GM23338 (cell line): ENCODE measurements at regions not wholly inside any gene's neighbourhood (a gene's known extent, or its start where the extent isn't known, plus 50 kb on each side); places are given as distances from the start of the nearest gene placed in this dataset.

Experiments
- ATAC-seq: fragments of 200-7000 bp; cut with Tn5 transposase; 3 replicates; pipeline ENCODE4 v1.9.1; 2020
- DNase-seq: peaks from one replicate; pipeline ENCODE4 v3.0.0-alpha.2; 2015; ENCODE audit warnings: low spot score
- H2AFZ ChIP-seq: fragments of 200-600 bp; sonication (generic); 2 replicates; pipeline ENCODE4 v1.8.0; 2016; ENCODE audit warnings: antibody characterized with exemption, mild to moderate bottlenecking, moderate library complexity
- H3F3A ChIP-seq: fragments of 200-600 bp; sonication (generic); replicated peaks from 2 replicates; pipeline ENCODE4 v1.8.0; 2017; ENCODE audit warnings: antibody characterized with exemption, mixed run types, low read depth
- H3K27ac ChIP-seq: fragments of 200-600 bp; sonication (generic); 2 replicates; pipeline ENCODE4 v1.6.1; 2016; ENCODE audit warnings: low read depth
- H3K27me3 ChIP-seq: fragments of 200-600 bp; sonication (generic); 2 replicates; pipeline ENCODE4 v1.8.0; 2016; ENCODE audit warnings: mild to moderate bottlenecking, mixed run types, moderate library complexity; ENCODE audit not compliant: insufficient read depth
- H3K36me3 ChIP-seq: fragments of 200-600 bp; sonication (generic); 2 replicates; pipeline ENCODE4 v1.8.0; 2016; ENCODE audit warnings: mild to moderate bottlenecking; ENCODE audit not compliant: insufficient read depth
- H3K4me1 ChIP-seq: fragments of 200-600 bp; sonication (generic); 2 replicates; pipeline ENCODE4 v1.8.0; 2016; ENCODE audit warnings: mild to moderate bottlenecking, moderate library complexity; ENCODE audit not compliant: insufficient read depth
- H3K4me2 ChIP-seq: fragments of 200-600 bp; sonication (generic); 2 replicates; pipeline ENCODE4 v1.7.1; 2017; ENCODE audit warnings: mixed run types
- H3K4me3 ChIP-seq: fragments of 200-600 bp; sonication (generic); 2 replicates; pipeline ENCODE4 v1.6.1; 2016; ENCODE audit warnings: mixed run types
- H3K79me2 ChIP-seq: fragments of 200-600 bp; sonication (generic); replicated peaks from 2 replicates; pipeline ENCODE4 v1.8.0; 2017; ENCODE audit warnings: mild to moderate bottlenecking; ENCODE audit not compliant: insufficient read depth
- H3K9me2 ChIP-seq: fragments of 200-600 bp; sonication (generic); 2 replicates; pipeline ENCODE4 v1.8.0; 2017; ENCODE audit not compliant: insufficient read depth
- H4K20me1 ChIP-seq: fragments of 200-600 bp; sonication (generic); replicated peaks from 2 replicates; pipeline ENCODE4 v1.8.0; 2017; ENCODE audit warnings: mild to moderate bottlenecking; ENCODE audit not compliant: insufficient read depth
- H3K27ac Mint-ChIP-seq: 2 replicates; pipeline ENCODE4 v1.8.0; 2020; ENCODE audit warnings: inconsistent platforms, mild to moderate bottlenecking, moderate library complexity, mixed read lengths
- H3K27me3 Mint-ChIP-seq: 3 replicates; pipeline ENCODE4 v1.8.0; 2022; ENCODE audit warnings: low read depth, mild to moderate bottlenecking, moderate library complexity, mixed read lengths, inconsistent platforms; ENCODE audit not compliant: insufficient read depth, poor library complexity
- H3K36me3 Mint-ChIP-seq: 3 replicates; pipeline ENCODE4 v1.8.0; 2021; ENCODE audit warnings: low read depth, mild to moderate bottlenecking, inconsistent platforms, moderate library complexity, mixed read lengths
- H3K4me1 Mint-ChIP-seq: 3 replicates; pipeline ENCODE4 v1.8.0; 2020; ENCODE audit warnings: mild to moderate bottlenecking, inconsistent platforms, mixed read lengths
- H3K4me3 Mint-ChIP-seq: 3 replicates; pipeline ENCODE4 v1.8.0; 2021; ENCODE audit warnings: moderate library complexity, mild to moderate bottlenecking, inconsistent platforms, mixed read lengths
- H3K9me3 Mint-ChIP-seq: 3 replicates; pipeline ENCODE4 v1.8.0; 2020; ENCODE audit warnings: moderate library complexity, mild to moderate bottlenecking, inconsistent platforms, mixed read lengths
- JUNB ChIP-seq: IDR thresholded peaks from one replicate; pipeline ENCODE4 v1.6.1; 2016; ENCODE audit warnings: antibody characterized with exemption; ENCODE audit not compliant: unreplicated experiment
- ZNF331 ChIP-seq: fragments of 250-450 bp; sonication (Bioruptor Pico); IDR thresholded peaks from 2 replicates; pipeline ENCODE4 v1.5.0; 2020; ENCODE audit warnings: low read depth, mild to moderate bottlenecking, moderate library complexity
- TF ChIP-seq, protein P1 (sequence below), 2 experiments: fragments of 200-600 bp in 1 of 2; sonication (generic) in 1 of 2; conservative IDR thresholded peaks; 2 replicates each; pipeline versions ENCODE4 v1.5.1 to v1.6.1; 2016 to 2017; ENCODE audit warnings: antibody characterized with exemption in 2 of 2, low read depth in 2 of 2, mild to moderate bottlenecking in 2 of 2, moderate library complexity in 1 of 2
- TF ChIP-seq, protein P2 (sequence below): IDR thresholded peaks from one replicate; pipeline ENCODE4 v1.6.1; 2018; ENCODE audit warnings: antibody characterized with exemption; ENCODE audit not compliant: unreplicated experiment

DNA sequence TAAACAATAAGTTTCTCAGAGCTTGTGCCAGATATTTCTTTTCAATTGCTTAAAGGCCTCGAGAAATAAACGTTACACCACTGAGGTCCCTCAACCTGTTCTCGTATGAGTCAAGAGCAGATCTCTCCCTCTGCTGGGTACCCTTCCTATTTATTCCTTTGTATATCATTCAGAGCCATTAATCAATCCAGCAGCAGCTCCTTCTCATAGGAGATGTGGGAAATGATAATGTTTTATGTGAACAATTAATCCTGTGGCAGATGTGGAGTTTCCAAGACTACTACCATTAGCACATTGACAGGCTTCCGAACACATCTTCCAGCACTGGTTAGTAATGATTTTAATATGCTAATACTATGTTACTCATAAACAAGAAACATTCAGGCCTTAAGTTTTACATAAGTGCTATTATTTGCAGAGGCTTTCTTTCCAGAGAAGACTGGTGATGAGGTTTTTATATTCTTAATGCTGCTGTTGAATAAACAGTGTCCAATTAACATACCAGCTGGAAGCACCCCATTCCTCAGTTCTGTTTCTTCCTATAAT is 196.5 kb downstream of the ZNF608 start:
- TF ChIP-seq JUNB (no peak), ZNF331 (CRISPR knock-in tag) (no peak)
- TF ChIP-seq, protein P1, sequence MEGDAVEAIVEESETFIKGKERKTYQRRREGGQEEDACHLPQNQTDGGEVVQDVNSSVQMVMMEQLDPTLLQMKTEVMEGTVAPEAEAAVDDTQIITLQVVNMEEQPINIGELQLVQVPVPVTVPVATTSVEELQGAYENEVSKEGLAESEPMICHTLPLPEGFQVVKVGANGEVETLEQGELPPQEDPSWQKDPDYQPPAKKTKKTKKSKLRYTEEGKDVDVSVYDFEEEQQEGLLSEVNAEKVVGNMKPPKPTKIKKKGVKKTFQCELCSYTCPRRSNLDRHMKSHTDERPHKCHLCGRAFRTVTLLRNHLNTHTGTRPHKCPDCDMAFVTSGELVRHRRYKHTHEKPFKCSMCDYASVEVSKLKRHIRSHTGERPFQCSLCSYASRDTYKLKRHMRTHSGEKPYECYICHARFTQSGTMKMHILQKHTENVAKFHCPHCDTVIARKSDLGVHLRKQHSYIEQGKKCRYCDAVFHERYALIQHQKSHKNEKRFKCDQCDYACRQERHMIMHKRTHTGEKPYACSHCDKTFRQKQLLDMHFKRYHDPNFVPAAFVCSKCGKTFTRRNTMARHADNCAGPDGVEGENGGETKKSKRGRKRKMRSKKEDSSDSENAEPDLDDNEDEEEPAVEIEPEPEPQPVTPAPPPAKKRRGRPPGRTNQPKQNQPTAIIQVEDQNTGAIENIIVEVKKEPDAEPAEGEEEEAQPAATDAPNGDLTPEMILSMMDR (conservative IDR thresholded peaks at IDR 0.05; ENCODE audit: low read depth in 2 of 2): no peak
- Mint-ChIP-seq H3K9me3 (no peaks in the 10 kb centered on the region), H3K27ac (no peak overlapping the region), H3K27me3 (peaks cover 8% of the 10 kb centered on the region), H3K4me3 (no peak overlapping the region), H3K36me3 (no peaks in the 10 kb centered on the region), H3K4me1 (peaks cover 25% of the 10 kb centered on the region)
- Histone ChIP-seq H2AFZ (no peak overlapping the region), H3K4me2 (no peak overlapping the region), H4K20me1 (no peaks in the 10 kb centered on the region), H3K4me3 (no peak overlapping the region), H3K36me3 (no peaks in the 10 kb centered on the region), H3K9me2 (peaks cover 7% of the 10 kb centered on the region), H3K79me2 (no peaks in the 10 kb centered on the region), H3F3A (no peaks in the 10 kb centered on the region), H3K27ac (no peak overlapping the region), H3K4me1 (peaks cover 30% of the 10 kb centered on the region), H3K27me3 (peaks cover 12% of the 10 kb centered on the region; the same call in 1 of the 2 replicates)
- DNase-seq (no peak), ATAC-seq (no peak)

DNA sequence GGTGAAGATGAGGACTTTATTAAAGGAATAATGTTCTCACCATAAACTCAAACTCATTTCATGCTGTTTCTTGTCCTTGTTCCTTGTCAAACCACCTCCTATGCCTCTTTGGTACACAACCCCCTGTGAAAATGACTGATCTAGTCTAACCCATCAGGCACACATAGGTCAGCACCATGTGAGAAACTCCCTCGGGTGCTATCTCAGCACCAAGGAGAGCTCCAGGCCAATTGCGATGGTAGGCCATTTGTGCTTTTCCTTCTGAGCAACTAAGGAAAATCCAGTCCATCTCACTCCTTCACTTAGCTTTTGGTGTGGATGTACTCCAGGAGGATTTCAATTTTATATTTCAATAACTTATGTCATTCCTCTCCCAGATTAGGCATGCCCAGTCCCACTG is 199.8 kb downstream of the ZNF608 start:
- Mint-ChIP-seq H3K36me3 (no peaks in the 10 kb centered on the region), H3K27me3 (peaks cover 8% of the 10 kb centered on the region)
- no peak; the same call in 1 of the 3 replicates for ATAC-seq

More for the DNA sequence above, 199.8 kb downstream of the ZNF608 start:
- Histone ChIP-seq H3K9me2 (peaks cover 15% of the 10 kb centered on the region), H3F3A (no peaks in the 10 kb centered on the region), H3K79me2 (no peaks in the 10 kb centered on the region), H3K4me1 (peaks cover 21% of the 10 kb centered on the region), H3K36me3 (no peaks in the 10 kb centered on the region), H2AFZ (no peak overlapping the region), H3K4me3 (no peak overlapping the region), H4K20me1 (no peaks in the 10 kb centered on the region), H3K4me2 (no peak overlapping the region), H3K27ac (no peak overlapping the region), H3K27me3 (no peaks in the 10 kb centered on the region)
- no peaks in the 10 kb centered on the region; the same call in 2 of the 3 replicates for H3K9me3 Mint-ChIP-seq
- no peak overlapping the region for H3K27ac Mint-ChIP-seq
- H3K4me3 Mint-ChIP-seq: no peak overlapping the region
- peak; percentile 31 for DNase-seq
- TF ChIP-seq JUNB: no peak
- TF ChIP-seq, protein P2, sequence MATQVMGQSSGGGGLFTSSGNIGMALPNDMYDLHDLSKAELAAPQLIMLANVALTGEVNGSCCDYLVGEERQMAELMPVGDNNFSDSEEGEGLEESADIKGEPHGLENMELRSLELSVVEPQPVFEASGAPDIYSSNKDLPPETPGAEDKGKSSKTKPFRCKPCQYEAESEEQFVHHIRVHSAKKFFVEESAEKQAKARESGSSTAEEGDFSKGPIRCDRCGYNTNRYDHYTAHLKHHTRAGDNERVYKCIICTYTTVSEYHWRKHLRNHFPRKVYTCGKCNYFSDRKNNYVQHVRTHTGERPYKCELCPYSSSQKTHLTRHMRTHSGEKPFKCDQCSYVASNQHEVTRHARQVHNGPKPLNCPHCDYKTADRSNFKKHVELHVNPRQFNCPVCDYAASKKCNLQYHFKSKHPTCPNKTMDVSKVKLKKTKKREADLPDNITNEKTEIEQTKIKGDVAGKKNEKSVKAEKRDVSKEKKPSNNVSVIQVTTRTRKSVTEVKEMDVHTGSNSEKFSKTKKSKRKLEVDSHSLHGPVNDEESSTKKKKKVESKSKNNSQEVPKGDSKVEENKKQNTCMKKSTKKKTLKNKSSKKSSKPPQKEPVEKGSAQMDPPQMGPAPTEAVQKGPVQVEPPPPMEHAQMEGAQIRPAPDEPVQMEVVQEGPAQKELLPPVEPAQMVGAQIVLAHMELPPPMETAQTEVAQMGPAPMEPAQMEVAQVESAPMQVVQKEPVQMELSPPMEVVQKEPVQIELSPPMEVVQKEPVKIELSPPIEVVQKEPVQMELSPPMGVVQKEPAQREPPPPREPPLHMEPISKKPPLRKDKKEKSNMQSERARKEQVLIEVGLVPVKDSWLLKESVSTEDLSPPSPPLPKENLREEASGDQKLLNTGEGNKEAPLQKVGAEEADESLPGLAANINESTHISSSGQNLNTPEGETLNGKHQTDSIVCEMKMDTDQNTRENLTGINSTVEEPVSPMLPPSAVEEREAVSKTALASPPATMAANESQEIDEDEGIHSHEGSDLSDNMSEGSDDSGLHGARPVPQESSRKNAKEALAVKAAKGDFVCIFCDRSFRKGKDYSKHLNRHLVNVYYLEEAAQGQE: peak; percentile 83
- H3K4me1 Mint-ChIP-seq: peaks cover 16% of the 10 kb centered on the region; the same call in 2 of the 3 replicates
